ENCODE measurements at regions not wholly inside any gene's neighbourhood (a gene's known extent, or its start where the extent isn't known, plus 50 kb on each side); places are given as distances from the start of the nearest gene placed in this dataset.

GRCh38 chr15:95162967-95163531, 931.7 kb downstream of the MCTP2 start:
- H3K9me1 ChIP-seq (ENCODE audit: control insufficient read depth, extremely low read depth, insufficient read depth, low read length), result no peaks in the 10 kb centered on the region
- H3K4me1 ChIP-seq (ENCODE audit: control insufficient read depth, extremely low read depth, insufficient read depth, low read length), result no peaks in the 10 kb centered on the region
- no peaks in the 10 kb centered on the region for H3K27me3 ChIP-seq (ENCODE audit: control insufficient read depth, extremely low read depth, insufficient read depth, low read length)
- no peaks in the 10 kb centered on the region for H4K20me1 ChIP-seq (ENCODE audit: control insufficient read depth, extremely low read depth, insufficient read depth, low read length)
- no peaks in the 10 kb centered on the region for H3K79me2 ChIP-seq (ENCODE audit: control insufficient read depth, insufficient read depth, low read length)
- H3K4me3 ChIP-seq (ENCODE audit: control insufficient read depth in 2 of 3, extremely low read depth in 1 of 3, insufficient read depth in 2 of 3, low read depth in 1 of 3, low read length in 3 of 3), result no peak overlapping the region
- H2AFZ ChIP-seq (ENCODE audit: control insufficient read depth, low read length), result no peak overlapping the region
- no peaks in the 10 kb centered on the region for H3K36me3 ChIP-seq (ENCODE audit: control insufficient read depth in 2 of 2, extremely low read depth in 1 of 2, insufficient read depth in 2 of 2, low read length in 2 of 2)
- H3K4me2 ChIP-seq (ENCODE audit: control insufficient read depth, extremely low read depth, insufficient read depth, low read depth, low read length), result no peak overlapping the region
- FAIRE-seq (peak; percentile 13), DNase-seq (ENCODE audit: low read depth, low spot score) (no peak)
- dilution Hi-C loops (cut with MboI; ENCODE audit: extremely low pct_ligation_motif_present, low sequenced_read_pairs), result no loop called here
- H3K9me3 ChIP-seq (ENCODE audit: control insufficient read depth, low read depth, low read length), result no peaks in the 10 kb centered on the region
- no peak overlapping the region for H3K27ac ChIP-seq (ENCODE audit: control insufficient read depth, insufficient read depth, low read length)
- H3K9ac ChIP-seq (ENCODE audit: control insufficient read depth, extremely low read depth, insufficient read depth, low read length), result no peak overlapping the region
- TF ChIP-seq EZH2 (IDR thresholded peaks at IDR 0.05; ENCODE audit: low read length), result no peak
- no peak for TF ChIP-seq CTCF (optimal IDR thresholded peaks at IDR 0.05 in 1 of 3, IDR thresholded peaks at IDR 0.05 in 1 of 3, conservative IDR thresholded peaks at IDR 0.05 in 1 of 3; ENCODE audit: extremely low read depth in 1 of 3, insufficient read depth in 2 of 3, low read length in 3 of 3)

GRCh38 chr15:95168152-95168551, 936.8 kb downstream of the MCTP2 start:
- H3K27ac ChIP-seq (ENCODE audit: control insufficient read depth, insufficient read depth, low read length), result no peak overlapping the region
- TF ChIP-seq EZH2 (IDR thresholded peaks at IDR 0.05; ENCODE audit: low read length) (no peak), CTCF (optimal IDR thresholded peaks at IDR 0.05 in 1 of 3, IDR thresholded peaks at IDR 0.05 in 1 of 3, conservative IDR thresholded peaks at IDR 0.05 in 1 of 3; ENCODE audit: extremely low read depth in 1 of 3, insufficient read depth in 2 of 3, low read length in 3 of 3) (no peak)
- H3K79me2 ChIP-seq (ENCODE audit: control insufficient read depth, insufficient read depth, low read length), result no peaks in the 10 kb centered on the region
- no peak for DNase-seq (ENCODE audit: low read depth, low spot score)
- H3K4me1 ChIP-seq (ENCODE audit: control insufficient read depth, extremely low read depth, insufficient read depth, low read length), result no peaks in the 10 kb centered on the region
- H3K4me3 ChIP-seq (ENCODE audit: control insufficient read depth in 2 of 3, extremely low read depth in 1 of 3, insufficient read depth in 2 of 3, low read depth in 1 of 3, low read length in 3 of 3), result no peak overlapping the region
- H3K9me1 ChIP-seq (ENCODE audit: control insufficient read depth, extremely low read depth, insufficient read depth, low read length), result no peaks in the 10 kb centered on the region
- H3K36me3 ChIP-seq (ENCODE audit: control insufficient read depth in 2 of 2, extremely low read depth in 1 of 2, insufficient read depth in 2 of 2, low read length in 2 of 2), result no peaks in the 10 kb centered on the region
- no peaks in the 10 kb centered on the region for H3K27me3 ChIP-seq (ENCODE audit: control insufficient read depth, extremely low read depth, insufficient read depth, low read length)
- no peak for FAIRE-seq
- no peaks in the 10 kb centered on the region for H3K9me3 ChIP-seq (ENCODE audit: control insufficient read depth, low read depth, low read length)
- no peaks in the 10 kb centered on the region for H4K20me1 ChIP-seq (ENCODE audit: control insufficient read depth, extremely low read depth, insufficient read depth, low read length)
- dilution Hi-C loops (cut with MboI; ENCODE audit: extremely low pct_ligation_motif_present, low sequenced_read_pairs), result no loop called here
- H3K9ac ChIP-seq (ENCODE audit: control insufficient read depth, extremely low read depth, insufficient read depth, low read length), result no peak overlapping the region
- no peak overlapping the region for H3K4me2 ChIP-seq (ENCODE audit: control insufficient read depth, extremely low read depth, insufficient read depth, low read depth, low read length)
- no peak overlapping the region for H2AFZ ChIP-seq (ENCODE audit: control insufficient read depth, low read length)

Measured in keratinocyte (primary cell).